ENCODE measurements at regions not wholly inside any gene's neighbourhood (a gene's known extent, or its start where the extent isn't known, plus 50 kb on each side); places are given as distances from the start of the nearest gene placed in this dataset.

GRCh38 chr18:42576124-42576523, 539.4 kb downstream of the RIT2 start:
- CTCF ChIA-PET, result interaction anchor here (0.6 to 3.8 kb wide), 2 partner anchors 12 to 20 kb away, joined by 3 to 30 read pairs; no protein-coding TSS in a partner anchor
- TF ChIP-seq CTCF (IDR thresholded peaks at IDR 0.05; ENCODE audit: unreplicated experiment), result no peak
- Mint-ChIP-seq H3K27ac (ENCODE audit: low read depth, unreplicated experiment) (no peak overlapping the region), H3K9me3 (ENCODE audit: unreplicated experiment) (no peaks in the 10 kb centered on the region), H3K4me3 (ENCODE audit: unreplicated experiment) (no peak overlapping the region), H3K4me1 (ENCODE audit: insufficient read depth, unreplicated experiment) (no peaks in the 10 kb centered on the region), H3K27me3 (ENCODE audit: insufficient read depth, unreplicated experiment) (no peaks in the 10 kb centered on the region), H3K36me3 (ENCODE audit: insufficient read depth, unreplicated experiment) (no peaks in the 10 kb centered on the region)
- no peak for DNase-seq (ENCODE audit: unreplicated experiment)
- intact Hi-C loops (cut with micrococcal nuclease), result no loop called here
- no TSS peak for BruUV-seq (replicated peaks)
- POLR2A ChIA-PET, result interaction anchor here (0.6 kb wide), 1 partner anchor 537 kb away, joined by 3 read pairs; no protein-coding TSS in a partner anchor

- Mint-ChIP-seq H3K27ac (ENCODE audit: low read depth, unreplicated experiment) (no peak overlapping the region), H3K9me3 (ENCODE audit: unreplicated experiment) (no peaks in the 10 kb centered on the region), H3K36me3 (ENCODE audit: insufficient read depth, unreplicated experiment) (no peaks in the 10 kb centered on the region), H3K4me1 (ENCODE audit: insufficient read depth, unreplicated experiment) (no peaks in the 10 kb centered on the region), H3K4me3 (ENCODE audit: unreplicated experiment) (no peak overlapping the region), H3K27me3 (ENCODE audit: insufficient read depth, unreplicated experiment) (peaks cover 12% of the 10 kb centered on the region)
- peak; percentile 51 for DNase-seq (ENCODE audit: unreplicated experiment)
- no TSS peak for BruUV-seq (replicated peaks)
- intact Hi-C loops (cut with micrococcal nuclease), result no loop called here
- no peak for TF ChIP-seq CTCF (IDR thresholded peaks at IDR 0.05; ENCODE audit: unreplicated experiment)
- CTCF ChIA-PET, result interaction anchor here (0.6 to 3.8 kb wide), 7 partner anchors 8 to 1017 kb away, joined by 3 to 30 read pairs (median 4); no protein-coding TSS in a partner anchor
- POLR2A ChIA-PET, result no interaction called here
Measured at GRCh38 chr18:42578792-42579191, 536.7 kb downstream of the RIT2 start.

GRCh38 chr18:42582266-42582665, 533.2 kb downstream of the RIT2 start:
- peaks cover 19% of the 10 kb centered on the region for H3K27me3 Mint-ChIP-seq (ENCODE audit: insufficient read depth, unreplicated experiment)
- CTCF ChIA-PET, result no interaction called here
- H3K27ac Mint-ChIP-seq (ENCODE audit: low read depth, unreplicated experiment), result no peak overlapping the region
- no peaks in the 10 kb centered on the region for H3K4me1 Mint-ChIP-seq (ENCODE audit: insufficient read depth, unreplicated experiment)
- no peak overlapping the region for H3K4me3 Mint-ChIP-seq (ENCODE audit: unreplicated experiment)
- no peaks in the 10 kb centered on the region for H3K36me3 Mint-ChIP-seq (ENCODE audit: insufficient read depth, unreplicated experiment)
- DNase-seq (ENCODE audit: unreplicated experiment), result no peak
- BruUV-seq (replicated peaks), result no TSS peak
- POLR2A ChIA-PET, result no interaction called here
- no peak for TF ChIP-seq CTCF (IDR thresholded peaks at IDR 0.05; ENCODE audit: unreplicated experiment)
- intact Hi-C loops (cut with micrococcal nuclease), result no loop called here
- H3K9me3 Mint-ChIP-seq (ENCODE audit: unreplicated experiment), result no peaks in the 10 kb centered on the region

GRCh38 chr18:42583283-42583731, 532.2 kb downstream of the RIT2 start:
- no peak for TF ChIP-seq CTCF (IDR thresholded peaks at IDR 0.05; ENCODE audit: unreplicated experiment)
- DNase-seq (ENCODE audit: unreplicated experiment), result peak; percentile 9
- H3K9me3 Mint-ChIP-seq (ENCODE audit: unreplicated experiment), result no peaks in the 10 kb centered on the region
- BruUV-seq (replicated peaks), result no TSS peak
- no peak overlapping the region for H3K27ac Mint-ChIP-seq (ENCODE audit: low read depth, unreplicated experiment)
- ChIA-PET POLR2A (interaction anchor here (0.5 to 0.6 kb wide), 2 partner anchors 277 to 653 kb away, joined by 3 read pairs; no protein-coding TSS in a partner anchor), CTCF (interaction anchor here (1.6 kb wide), 1 partner anchor 13 kb away, joined by 11 read pairs; no protein-coding TSS in a partner anchor)
- H3K27me3 Mint-ChIP-seq (ENCODE audit: insufficient read depth, unreplicated experiment), result peaks cover 29% of the 10 kb centered on the region
- no peaks in the 10 kb centered on the region for H3K4me1 Mint-ChIP-seq (ENCODE audit: insufficient read depth, unreplicated experiment)
- intact Hi-C loops (cut with micrococcal nuclease), result no loop called here
- no peak overlapping the region for H3K4me3 Mint-ChIP-seq (ENCODE audit: unreplicated experiment)
- H3K36me3 Mint-ChIP-seq (ENCODE audit: insufficient read depth, unreplicated experiment), result no peaks in the 10 kb centered on the region
